H9 (cell line): ENCODE measurements at regions not wholly inside any gene's neighbourhood (a gene's known extent, or its start where the extent isn't known, plus 50 kb on each side); places are given as distances from the start of the nearest gene placed in this dataset.

Experiments
- DNase-seq: peaks from one replicate; pipeline ENCODE4 v3.0.0-alpha.2; 2017
- H2AFZ ChIP-seq: one replicate; pipeline ENCODE4 v1.6.1; 2013; ENCODE audit warnings: mild to moderate bottlenecking, low read length, control low read depth, moderate library complexity
- H2AK5ac ChIP-seq: 2 replicates; pipeline ENCODE4 v1.6.1; 2013; ENCODE audit warnings: low read length, control low read depth, mixed read lengths; ENCODE audit not compliant: insufficient read length
- H2BK120ac ChIP-seq: one replicate; pipeline ENCODE4 v1.6.1; 2013; ENCODE audit warnings: low read depth, mild to moderate bottlenecking, low read length, control low read depth, inconsistent platforms; ENCODE audit not compliant: poor library complexity, severe bottlenecking
- H2BK12ac ChIP-seq: 2 replicates; pipeline ENCODE4 v1.6.1; 2013; ENCODE audit warnings: low read length, control low read depth, mixed read lengths, low read depth; ENCODE audit not compliant: insufficient read length
- H2BK15ac ChIP-seq: 2 replicates; pipeline ENCODE4 v1.6.1; 2013; ENCODE audit warnings: low read depth, low read length, control low read depth
- H2BK20ac ChIP-seq: one replicate; pipeline ENCODE4 v1.6.1; 2013; ENCODE audit warnings: low read depth, mild to moderate bottlenecking, low read length, control low read depth, inconsistent platforms; ENCODE audit not compliant: poor library complexity, severe bottlenecking
- H2BK5ac ChIP-seq: 2 replicates; pipeline ENCODE4 v1.6.1; 2013; ENCODE audit warnings: low read length, control low read depth, mixed read lengths; ENCODE audit not compliant: insufficient read length
- H3K14ac ChIP-seq: 2 replicates; pipeline ENCODE4 v1.6.1; 2013; ENCODE audit warnings: low read length, control low read depth; ENCODE audit not compliant: insufficient read depth
- H3K18ac ChIP-seq: 2 replicates; pipeline ENCODE4 v1.6.1; 2013; ENCODE audit warnings: low read depth, mild to moderate bottlenecking, mixed read lengths, low read length, control low read depth; ENCODE audit not compliant: insufficient read length
- H3K23ac ChIP-seq: 2 replicates; pipeline ENCODE4 v1.6.1; 2013; ENCODE audit warnings: low read length, control low read depth, mixed read lengths, low read depth; ENCODE audit not compliant: insufficient read length
- H3K23me2 ChIP-seq: 2 replicates; pipeline ENCODE4 v1.6.1; 2013; ENCODE audit warnings: low read depth, mild to moderate bottlenecking, mixed read lengths, low read length, control low read depth; ENCODE audit not compliant: insufficient read length, poor library complexity, severe bottlenecking
- H3K27ac ChIP-seq: 2 replicates; pipeline ENCODE4 v1.5.1; 2013; ENCODE audit warnings: low read length, control low read depth, mixed read lengths, low read depth; ENCODE audit not compliant: insufficient read length
- H3K27me3 ChIP-seq: 2 replicates; pipeline ENCODE4 v1.6.1; 2013; ENCODE audit warnings: low read length, control low read depth, inconsistent platforms; ENCODE audit not compliant: insufficient read depth
- H3K4ac ChIP-seq: 2 replicates; pipeline ENCODE4 v1.6.1; 2013; ENCODE audit warnings: low read depth, mild to moderate bottlenecking, control low read depth, inconsistent platforms, low read length, moderate library complexity
- H3K4me1 ChIP-seq: 2 replicates; pipeline ENCODE4 v1.6.1; 2013; ENCODE audit warnings: low read length, control low read depth, inconsistent platforms; ENCODE audit not compliant: insufficient read depth
- H3K4me2 ChIP-seq: 2 replicates; pipeline ENCODE4 v1.6.1; 2013; ENCODE audit warnings: low read length, control low read depth, mixed read lengths; ENCODE audit not compliant: insufficient read length, insufficient read depth
- H3K56ac ChIP-seq: 2 replicates; pipeline ENCODE4 v1.6.1; 2013; ENCODE audit warnings: low read depth, mild to moderate bottlenecking, mixed read lengths, low read length, control low read depth; ENCODE audit not compliant: insufficient read length
- H3K79me1 ChIP-seq: 2 replicates; pipeline ENCODE4 v1.6.1; 2013; ENCODE audit warnings: low read depth, mild to moderate bottlenecking, moderate library complexity, low read length, control low read depth, inconsistent platforms; ENCODE audit not compliant: insufficient read depth, poor library complexity, severe bottlenecking
- H3K79me2 ChIP-seq: 2 replicates; pipeline ENCODE4 v1.6.1; 2013; ENCODE audit warnings: low read length, control low read depth, inconsistent platforms; ENCODE audit not compliant: insufficient read depth
- H3K9ac ChIP-seq: 2 replicates; pipeline ENCODE4 v1.6.1; 2013; ENCODE audit warnings: low read length, control low read depth, mixed read lengths; ENCODE audit not compliant: insufficient read length; ENCODE audit errors: extremely low read depth
- H3K9me3 ChIP-seq: one replicate; pipeline ENCODE4 v1.6.1; 2013; ENCODE audit warnings: low read depth, low read length, inconsistent platforms; ENCODE audit not compliant: control insufficient read depth
- H3T11ph ChIP-seq: one replicate; pipeline ENCODE4 v1.6.1; 2013; ENCODE audit warnings: mild to moderate bottlenecking, low read length, control low read depth, inconsistent platforms
- H4K20me1 ChIP-seq: one replicate; pipeline ENCODE4 v1.6.1; 2013; ENCODE audit not compliant: control insufficient read depth, insufficient read length, insufficient read depth
- H4K5ac ChIP-seq: 2 replicates; pipeline ENCODE4 v1.6.1; 2013; ENCODE audit warnings: low read depth, mild to moderate bottlenecking, mixed read lengths, low read length, control low read depth; ENCODE audit not compliant: insufficient read length
- H4K8ac ChIP-seq: replicated peaks from 2 replicates; pipeline ENCODE4 v1.6.1; 2013; ENCODE audit warnings: low read length, control low read depth, mixed read lengths, low read depth; ENCODE audit not compliant: insufficient read length
- H4K91ac ChIP-seq: 2 replicates; pipeline ENCODE4 v1.6.1; 2013; ENCODE audit warnings: low read depth, mild to moderate bottlenecking, moderate library complexity, mixed read lengths, low read length, control low read depth; ENCODE audit not compliant: insufficient read length
- H3K27ac Mint-ChIP-seq, 3 experiments: 2 replicates in 2 of 3; 3 replicates in 1 of 3; pipeline ENCODE4 v1.8.0; 2020 to 2021; ENCODE audit warnings: mixed read lengths in 3 of 3, mild to moderate bottlenecking in 1 of 3, moderate library complexity in 1 of 3
- H3K27me3 Mint-ChIP-seq: 2 replicates; pipeline ENCODE4 v1.8.0; 2021; ENCODE audit warnings: low read depth, mild to moderate bottlenecking, moderate library complexity, mixed read lengths
- H3K36me3 Mint-ChIP-seq, 3 experiments: 2 replicates in 2 of 3; 3 replicates in 1 of 3; pipeline ENCODE4 v1.8.0; 2020 to 2021; ENCODE audit warnings: low read depth in 3 of 3, mixed read lengths in 3 of 3; ENCODE audit not compliant: insufficient read depth in 1 of 3
- H3K4me1 Mint-ChIP-seq, 2 experiments: 2 replicates each; pipeline ENCODE4 v1.8.0; 2020; ENCODE audit warnings: mixed read lengths in 2 of 2
- H3K4me3 Mint-ChIP-seq, 2 experiments: 2 replicates in 1 of 2; 3 replicates in 1 of 2; pipeline ENCODE4 v1.8.0; 2020 to 2021; ENCODE audit warnings: mild to moderate bottlenecking in 2 of 2, mixed read lengths in 2 of 2, moderate library complexity in 1 of 2
- H3K9me3 Mint-ChIP-seq, 2 experiments: 2 replicates in 1 of 2; 3 replicates in 1 of 2; pipeline ENCODE4 v1.8.0; 2020; ENCODE audit warnings: mild to moderate bottlenecking in 2 of 2, mixed read lengths in 2 of 2, moderate library complexity in 1 of 2
- WGBS: extraction: QIAGEN DNeasy Blood & Tissue Kit; methylation state at CpG from one replicate; pipeline ENCODE4 v1.1.7; 2013; ENCODE audit warnings: missing lambda C conversion rate, low lambda C conversion rate, mixed read lengths; ENCODE audit not compliant: insufficient read length; ENCODE audit errors: extremely low coverage; 5-methylcytosine and 5-hydroxymethylcytosine counted together
- TF ChIP-seq, protein P1 (sequence below): fragments of 200-600 bp; sonication (generic); conservative IDR thresholded peaks from 3 replicates; pipeline ENCODE4 v1.8.0; 2021; ENCODE audit warnings: antibody characterized with exemption, mild to moderate bottlenecking

DNA sequence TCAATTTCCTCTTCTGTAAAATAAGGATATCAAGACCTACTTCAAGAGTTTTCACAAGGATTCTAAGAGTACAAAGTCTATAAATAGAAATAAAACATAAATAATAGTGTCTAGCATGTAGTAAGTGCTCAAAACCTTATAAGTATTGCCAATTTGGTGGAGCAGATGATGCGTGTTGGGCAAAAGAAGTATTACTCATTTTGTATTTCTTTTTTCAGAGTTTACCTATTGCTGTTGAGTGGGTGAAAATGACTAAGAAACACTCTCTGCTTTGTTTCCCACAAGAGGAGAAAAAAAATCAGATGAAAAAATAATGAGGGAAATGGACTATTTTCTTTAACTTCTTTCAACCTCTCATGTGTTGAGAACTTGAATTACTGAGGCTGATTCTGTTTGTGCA lies 103.3 kb upstream of the KCNK2 start:
- H3K4me1 Mint-ChIP-seq = peaks cover 16 to 17% of the 10 kb centered on the region in 2 experiments
- Histone ChIP-seq H3K9me3 (no peaks in the 10 kb centered on the region), H2AFZ (no peak overlapping the region), H4K20me1 (no peaks in the 10 kb centered on the region), H3K79me1 (no peaks in the 10 kb centered on the region), H3K18ac (no peak overlapping the region), H3K9ac (no peak overlapping the region), H3T11ph (no peak overlapping the region), H3K79me2 (no peaks in the 10 kb centered on the region), H3K56ac (no peak overlapping the region), H2BK12ac (no peak overlapping the region), H2AK5ac (no peak overlapping the region), H2BK15ac (no peak overlapping the region), H3K4me2 (no peak overlapping the region), H4K8ac (no peak overlapping the region), H3K27me3 (no peaks in the 10 kb centered on the region), H3K23ac (no peak overlapping the region), H4K5ac (no peak overlapping the region), H3K4me1 (peaks cover 8% of the 10 kb centered on the region; the same call in 1 of the 2 replicates), H3K14ac (no peak overlapping the region), H2BK5ac (no peak overlapping the region), H4K91ac (no peak overlapping the region), H2BK120ac (no peak overlapping the region), H3K4ac (no peak overlapping the region), H2BK20ac (no peak overlapping the region), H3K27ac (no peak overlapping the region), H3K23me2 (no peaks in the 10 kb centered on the region)
- H3K36me3 Mint-ChIP-seq = peaks cover 0 to 5% (median 0%) of the 10 kb centered on the region in 3 experiments; a peak in 2 of 7 replicates
- no peak for DNase-seq
- H3K27me3 Mint-ChIP-seq = no peaks in the 10 kb centered on the region
- peaks cover 4 to 5% of the 10 kb centered on the region in 2 experiments; a peak in 3 of 5 replicates for H3K9me3 Mint-ChIP-seq
- WGBS = no CpG with 5 or more reads among the region's 1 CpG
- no peak overlapping the region for H3K4me3 Mint-ChIP-seq
- H3K27ac Mint-ChIP-seq = no peak overlapping the region
- TF ChIP-seq, protein P1, sequence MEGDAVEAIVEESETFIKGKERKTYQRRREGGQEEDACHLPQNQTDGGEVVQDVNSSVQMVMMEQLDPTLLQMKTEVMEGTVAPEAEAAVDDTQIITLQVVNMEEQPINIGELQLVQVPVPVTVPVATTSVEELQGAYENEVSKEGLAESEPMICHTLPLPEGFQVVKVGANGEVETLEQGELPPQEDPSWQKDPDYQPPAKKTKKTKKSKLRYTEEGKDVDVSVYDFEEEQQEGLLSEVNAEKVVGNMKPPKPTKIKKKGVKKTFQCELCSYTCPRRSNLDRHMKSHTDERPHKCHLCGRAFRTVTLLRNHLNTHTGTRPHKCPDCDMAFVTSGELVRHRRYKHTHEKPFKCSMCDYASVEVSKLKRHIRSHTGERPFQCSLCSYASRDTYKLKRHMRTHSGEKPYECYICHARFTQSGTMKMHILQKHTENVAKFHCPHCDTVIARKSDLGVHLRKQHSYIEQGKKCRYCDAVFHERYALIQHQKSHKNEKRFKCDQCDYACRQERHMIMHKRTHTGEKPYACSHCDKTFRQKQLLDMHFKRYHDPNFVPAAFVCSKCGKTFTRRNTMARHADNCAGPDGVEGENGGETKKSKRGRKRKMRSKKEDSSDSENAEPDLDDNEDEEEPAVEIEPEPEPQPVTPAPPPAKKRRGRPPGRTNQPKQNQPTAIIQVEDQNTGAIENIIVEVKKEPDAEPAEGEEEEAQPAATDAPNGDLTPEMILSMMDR = no peak
